ENCODE measurements at regions not wholly inside any gene's neighbourhood (a gene's known extent, or its start where the extent isn't known, plus 50 kb on each side); places are given as distances from the start of the nearest gene placed in this dataset.

DNA sequence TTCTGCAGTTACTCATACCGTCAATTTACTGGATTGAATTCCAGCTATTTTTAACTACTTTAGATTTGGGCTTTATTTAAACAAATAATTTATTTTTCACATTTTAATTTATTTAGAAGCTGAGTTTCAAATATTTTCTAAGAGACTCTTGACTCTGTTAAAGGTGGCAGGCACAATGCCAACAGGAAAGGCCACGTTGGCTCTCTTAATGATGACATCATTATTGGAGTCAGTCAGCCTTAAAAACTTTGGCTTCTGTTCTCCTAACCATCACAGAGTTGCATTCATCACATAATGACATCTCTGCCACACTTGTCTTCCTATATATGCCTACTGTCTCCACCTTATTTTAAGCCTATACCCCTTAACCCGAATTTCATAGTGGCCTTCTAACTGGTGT lies 172.3 kb upstream of the PLPPR1 start:
- no peak for DNase-seq
- POLR2A ChIA-PET, result no interaction called here
- Histone ChIP-seq H2AFZ (ENCODE audit: low read depth) (no peak overlapping the region), H3K4me1 (ENCODE audit: control insufficient read depth in 1 of 2, insufficient read depth in 2 of 2, low read depth in 1 of 2, low read length in 1 of 2) (no peaks in the 10 kb centered on the region), H3K79me2 (ENCODE audit: insufficient read depth) (no peaks in the 10 kb centered on the region), H3F3A (replicated peaks; ENCODE audit: insufficient read depth) (no peaks in the 10 kb centered on the region), H3K9ac (no peak overlapping the region), H3K27ac (ENCODE audit: low read depth in 2 of 2, low read length in 1 of 2) (no peak overlapping the region), H3K36me3 (replicated peaks in 1 of 2; ENCODE audit: control insufficient read depth in 1 of 2, insufficient read depth in 2 of 2, low read length in 1 of 2) (no peaks in the 10 kb centered on the region), H4K20me1 (ENCODE audit: insufficient read depth) (no peaks in the 10 kb centered on the region), H3K4me3 (ENCODE audit: low read depth in 2 of 2, low read length in 1 of 2) (no peak overlapping the region), H3K9me2 (no peaks in the 10 kb centered on the region), H3K27me3 (ENCODE audit: insufficient read depth) (no peaks in the 10 kb centered on the region), H3K9me3 (no peaks in the 10 kb centered on the region), H3K4me2 (no peak overlapping the region)
- CTCF ChIA-PET, result no interaction called here
- WGBS (ENCODE audit: low lambda C conversion rate), result 8% methylated on average over 3 of the region's 3 CpGs
- TF ChIP-seq JUND (IDR thresholded peaks at IDR 0.05) (no peak), FOSL2 (IDR thresholded peaks at IDR 0.05; ENCODE audit: borderline replicate concordance, low read depth) (no peak), FOXM1 (IDR thresholded peaks at IDR 0.05; ENCODE audit: low read depth) (no peak), ZBTB33 (IDR thresholded peaks at IDR 0.05; ENCODE audit: borderline replicate concordance, low read depth) (no peak), NFIC (IDR thresholded peaks at IDR 0.05; ENCODE audit: borderline replicate concordance) (no peak), CHD2 (IDR thresholded peaks at IDR 0.05; ENCODE audit: low read length, partially characterized antibody) (no peak), TAF1 (IDR thresholded peaks at IDR 0.05; ENCODE audit: borderline replicate concordance, low read depth, low read length) (no peak), YY1 (IDR thresholded peaks at IDR 0.05; ENCODE audit: low read depth) (no peak), RXRA (IDR thresholded peaks at IDR 0.05; ENCODE audit: borderline replicate concordance, low read depth) (no peak), TCF12 (IDR thresholded peaks at IDR 0.05) (no peak), TEAD4 (IDR thresholded peaks at IDR 0.05; ENCODE audit: borderline replicate concordance, insufficient read depth) (no peak), EP300 (IDR thresholded peaks at IDR 0.05; ENCODE audit: borderline replicate concordance in 1 of 2, low read depth in 1 of 2, low read length in 1 of 2) (no peak), IRF3 (IDR thresholded peaks at IDR 0.05; ENCODE audit: low read depth, low read length) (no peak)

DNA sequence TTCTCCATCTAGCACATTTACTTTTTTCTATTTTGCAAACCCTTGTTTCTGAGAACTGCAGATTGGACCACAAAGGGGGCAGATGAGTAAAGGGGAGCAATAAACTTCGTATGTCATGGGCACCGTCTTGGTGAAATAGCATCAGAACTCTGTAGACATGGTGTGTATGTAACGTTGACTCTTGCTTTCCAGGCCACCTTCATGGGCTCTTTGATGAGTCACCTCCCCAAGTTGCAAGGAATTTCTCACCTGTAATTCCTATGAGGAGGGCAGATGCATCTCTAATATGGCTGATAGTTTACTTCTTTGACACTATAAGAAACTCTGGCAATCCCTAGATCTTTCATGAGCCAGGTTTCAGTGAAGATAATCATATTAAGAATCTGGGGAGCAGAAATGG lies 163.4 kb upstream of the PLPPR1 start:
- no peaks in the 10 kb centered on the region for H3K9me3 ChIP-seq
- no peak overlapping the region for H3K4me3 ChIP-seq (ENCODE audit: low read depth in 2 of 2, low read length in 1 of 2)
- DNase-seq, result no peak
- TF ChIP-seq FOSL2 (IDR thresholded peaks at IDR 0.05; ENCODE audit: borderline replicate concordance, low read depth) (no peak), ZBTB33 (IDR thresholded peaks at IDR 0.05; ENCODE audit: borderline replicate concordance, low read depth) (no peak), NFIC (IDR thresholded peaks at IDR 0.05; ENCODE audit: borderline replicate concordance) (no peak), PBX3 (IDR thresholded peaks at IDR 0.05) (no peak), GATA2 (CRISPR knock-in tag; IDR thresholded peaks at IDR 0.05) (no peak), USF1 (IDR thresholded peaks at IDR 0.05; ENCODE audit: borderline replicate concordance, low read depth) (no peak)
- TF ChIP-seq, protein P1, sequence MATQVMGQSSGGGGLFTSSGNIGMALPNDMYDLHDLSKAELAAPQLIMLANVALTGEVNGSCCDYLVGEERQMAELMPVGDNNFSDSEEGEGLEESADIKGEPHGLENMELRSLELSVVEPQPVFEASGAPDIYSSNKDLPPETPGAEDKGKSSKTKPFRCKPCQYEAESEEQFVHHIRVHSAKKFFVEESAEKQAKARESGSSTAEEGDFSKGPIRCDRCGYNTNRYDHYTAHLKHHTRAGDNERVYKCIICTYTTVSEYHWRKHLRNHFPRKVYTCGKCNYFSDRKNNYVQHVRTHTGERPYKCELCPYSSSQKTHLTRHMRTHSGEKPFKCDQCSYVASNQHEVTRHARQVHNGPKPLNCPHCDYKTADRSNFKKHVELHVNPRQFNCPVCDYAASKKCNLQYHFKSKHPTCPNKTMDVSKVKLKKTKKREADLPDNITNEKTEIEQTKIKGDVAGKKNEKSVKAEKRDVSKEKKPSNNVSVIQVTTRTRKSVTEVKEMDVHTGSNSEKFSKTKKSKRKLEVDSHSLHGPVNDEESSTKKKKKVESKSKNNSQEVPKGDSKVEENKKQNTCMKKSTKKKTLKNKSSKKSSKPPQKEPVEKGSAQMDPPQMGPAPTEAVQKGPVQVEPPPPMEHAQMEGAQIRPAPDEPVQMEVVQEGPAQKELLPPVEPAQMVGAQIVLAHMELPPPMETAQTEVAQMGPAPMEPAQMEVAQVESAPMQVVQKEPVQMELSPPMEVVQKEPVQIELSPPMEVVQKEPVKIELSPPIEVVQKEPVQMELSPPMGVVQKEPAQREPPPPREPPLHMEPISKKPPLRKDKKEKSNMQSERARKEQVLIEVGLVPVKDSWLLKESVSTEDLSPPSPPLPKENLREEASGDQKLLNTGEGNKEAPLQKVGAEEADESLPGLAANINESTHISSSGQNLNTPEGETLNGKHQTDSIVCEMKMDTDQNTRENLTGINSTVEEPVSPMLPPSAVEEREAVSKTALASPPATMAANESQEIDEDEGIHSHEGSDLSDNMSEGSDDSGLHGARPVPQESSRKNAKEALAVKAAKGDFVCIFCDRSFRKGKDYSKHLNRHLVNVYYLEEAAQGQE (IDR thresholded peaks at IDR 0.05; ENCODE audit: low read depth, low read length), result no peak
- no peak overlapping the region for H3K9ac ChIP-seq
- H3K27me3 ChIP-seq (ENCODE audit: insufficient read depth), result no peaks in the 10 kb centered on the region
- H3K4me1 ChIP-seq (ENCODE audit: control insufficient read depth in 1 of 2, insufficient read depth in 2 of 2, low read depth in 1 of 2, low read length in 1 of 2), result no peaks in the 10 kb centered on the region
- H3F3A ChIP-seq (replicated peaks; ENCODE audit: insufficient read depth), result no peaks in the 10 kb centered on the region
- ChIA-PET CTCF (no interaction called here), POLR2A (no interaction called here)
- no peak overlapping the region for H3K27ac ChIP-seq (ENCODE audit: low read depth in 2 of 2, low read length in 1 of 2)
- H3K4me2 ChIP-seq, result no peak overlapping the region
- H4K20me1 ChIP-seq (ENCODE audit: insufficient read depth), result no peaks in the 10 kb centered on the region
- H3K36me3 ChIP-seq (replicated peaks in 1 of 2; ENCODE audit: control insufficient read depth in 1 of 2, insufficient read depth in 2 of 2, low read length in 1 of 2), result no peaks in the 10 kb centered on the region
- H2AFZ ChIP-seq (ENCODE audit: low read depth), result no peak overlapping the region
- no peaks in the 10 kb centered on the region for H3K79me2 ChIP-seq (ENCODE audit: insufficient read depth)
- no peaks in the 10 kb centered on the region for H3K9me2 ChIP-seq
- 13% methylated on average over 3 of the region's 3 CpGs for WGBS (ENCODE audit: low lambda C conversion rate)

All from SK-N-SH (cell line).